RWPE2 (cell line): ENCODE measurements at regions not wholly inside any gene's neighbourhood (a gene's known extent, or its start where the extent isn't known, plus 50 kb on each side); places are given as distances from the start of the nearest gene placed in this dataset.

Source experiments
- ATAC-seq: fragments of 200-7000 bp; cut with Tn5 transposase; 3 replicates; pipeline ENCODE4 v1.9.1; 2021; ENCODE audit warnings: low read depth
- DNase-seq: peaks from one replicate; pipeline ENCODE4 v3.0.0-alpha.2; 2020; ENCODE audit warnings: low spot score
- H3K27ac ChIP-seq: fragments of 450-650 bp; 2 replicates; pipeline ENCODE4 v1.5.1; 2017; ENCODE audit warnings: mild to moderate bottlenecking; ENCODE audit not compliant: poor library complexity, severe bottlenecking
- H3K27me3 ChIP-seq: fragments of 250-450 bp; sonication (Bioruptor Pico); 2 replicates; pipeline ENCODE4 v1.5.1; 2021; ENCODE audit warnings: mild to moderate bottlenecking, moderate library complexity; ENCODE audit not compliant: insufficient read depth, poor library complexity, severe bottlenecking
- H3K36me3 ChIP-seq: fragments of 250-450 bp; sonication (Bioruptor Pico); 2 replicates; pipeline ENCODE4 v1.5.1; 2020; ENCODE audit warnings: low read depth, mild to moderate bottlenecking, moderate library complexity
- H3K4me1 ChIP-seq: fragments of 250-450 bp; sonication (Bioruptor Pico); 2 replicates; pipeline ENCODE4 v1.5.1; 2021; ENCODE audit warnings: mild to moderate bottlenecking, moderate library complexity; ENCODE audit not compliant: insufficient read depth, poor library complexity, severe bottlenecking
- H3K4me3 ChIP-seq: fragments of 250-450 bp; sonication (Bioruptor Pico); 2 replicates; pipeline ENCODE4 v1.5.1; 2021; ENCODE audit warnings: mild to moderate bottlenecking, moderate library complexity; ENCODE audit not compliant: severe bottlenecking
- H3K9me3 ChIP-seq: fragments of 250-450 bp; sonication (Bioruptor Pico); 2 replicates; pipeline ENCODE4 v1.5.1; 2021; ENCODE audit warnings: mild to moderate bottlenecking, moderate library complexity; ENCODE audit not compliant: severe bottlenecking
- TF ChIP-seq, protein P1 (sequence below): fragments of 450-650 bp; IDR thresholded peaks from one replicate; pipeline ENCODE4 v1.5.1; 2017; ENCODE audit warnings: mild to moderate bottlenecking, moderate library complexity; ENCODE audit not compliant: poor library complexity, severe bottlenecking

GRCh38 chr10:118246332-118247295 is 95.5 kb downstream of the FAM204A start:
- TF ChIP-seq, protein P1, sequence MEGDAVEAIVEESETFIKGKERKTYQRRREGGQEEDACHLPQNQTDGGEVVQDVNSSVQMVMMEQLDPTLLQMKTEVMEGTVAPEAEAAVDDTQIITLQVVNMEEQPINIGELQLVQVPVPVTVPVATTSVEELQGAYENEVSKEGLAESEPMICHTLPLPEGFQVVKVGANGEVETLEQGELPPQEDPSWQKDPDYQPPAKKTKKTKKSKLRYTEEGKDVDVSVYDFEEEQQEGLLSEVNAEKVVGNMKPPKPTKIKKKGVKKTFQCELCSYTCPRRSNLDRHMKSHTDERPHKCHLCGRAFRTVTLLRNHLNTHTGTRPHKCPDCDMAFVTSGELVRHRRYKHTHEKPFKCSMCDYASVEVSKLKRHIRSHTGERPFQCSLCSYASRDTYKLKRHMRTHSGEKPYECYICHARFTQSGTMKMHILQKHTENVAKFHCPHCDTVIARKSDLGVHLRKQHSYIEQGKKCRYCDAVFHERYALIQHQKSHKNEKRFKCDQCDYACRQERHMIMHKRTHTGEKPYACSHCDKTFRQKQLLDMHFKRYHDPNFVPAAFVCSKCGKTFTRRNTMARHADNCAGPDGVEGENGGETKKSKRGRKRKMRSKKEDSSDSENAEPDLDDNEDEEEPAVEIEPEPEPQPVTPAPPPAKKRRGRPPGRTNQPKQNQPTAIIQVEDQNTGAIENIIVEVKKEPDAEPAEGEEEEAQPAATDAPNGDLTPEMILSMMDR, result no peak
- H3K27me3 ChIP-seq, result peaks cover 28% of the 10 kb centered on the region
- no peak overlapping the region for H3K27ac ChIP-seq
- no peak for DNase-seq
- no peak overlapping the region for H3K4me3 ChIP-seq
- no peaks in the 10 kb centered on the region for H3K9me3 ChIP-seq
- no peaks in the 10 kb centered on the region for H3K4me1 ChIP-seq
- peak; percentile 52; the same call in 2 of the 3 replicates for ATAC-seq
- H3K36me3 ChIP-seq, result no peaks in the 10 kb centered on the region

GRCh38 chr10:118243907-118244306 is 98.2 kb downstream of the FAM204A start:
- H3K4me1 ChIP-seq, result no peaks in the 10 kb centered on the region
- DNase-seq, result no peak
- no peaks in the 10 kb centered on the region for H3K36me3 ChIP-seq
- no peak for ATAC-seq
- no peaks in the 10 kb centered on the region for H3K9me3 ChIP-seq
- no peak overlapping the region for H3K4me3 ChIP-seq
- H3K27ac ChIP-seq, result no peak overlapping the region
- TF ChIP-seq, protein P1, result no peak
- peaks cover 54% of the 10 kb centered on the region for H3K27me3 ChIP-seq

- no peaks in the 10 kb centered on the region for H3K9me3 ChIP-seq
- no peak for DNase-seq
- no peak overlapping the region for H3K27ac ChIP-seq
- H3K4me3 ChIP-seq, result no peak overlapping the region
- ATAC-seq, result peak; percentile 71
- H3K36me3 ChIP-seq, result no peaks in the 10 kb centered on the region
- no peaks in the 10 kb centered on the region for H3K4me1 ChIP-seq
- TF ChIP-seq, protein P1, result peak; percentile 91
- peaks cover 59% of the 10 kb centered on the region for H3K27me3 ChIP-seq
Measured at GRCh38 chr10:118241229-118242137, 100.6 kb downstream of the FAM204A start.

DNA sequence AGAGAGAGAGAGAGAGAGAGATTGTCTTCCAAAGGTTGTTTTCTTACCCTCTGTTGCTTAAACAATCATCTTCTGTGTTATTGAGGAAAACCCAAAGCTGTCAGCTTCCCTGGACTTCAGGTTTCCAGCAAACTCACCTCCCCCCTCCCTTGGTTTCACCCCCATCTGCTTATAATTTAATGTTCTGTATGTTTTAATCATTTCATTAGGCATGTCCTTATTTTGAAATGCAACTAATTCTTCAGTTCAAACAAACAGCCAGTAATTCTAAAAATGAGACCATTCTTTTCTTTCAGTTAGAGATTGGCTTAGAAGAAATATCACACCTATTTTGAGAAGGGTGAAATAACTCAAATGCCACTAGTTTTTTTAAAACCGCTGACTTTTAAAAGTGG is 102.9 kb downstream of the FAM204A start:
- Histone ChIP-seq H3K36me3 (no peaks in the 10 kb centered on the region), H3K27me3 (peaks cover 67% of the 10 kb centered on the region), H3K4me1 (no peaks in the 10 kb centered on the region), H3K27ac (no peak overlapping the region), H3K9me3 (no peaks in the 10 kb centered on the region), H3K4me3 (no peak overlapping the region)
- ATAC-seq (no peak), DNase-seq (no peak)
- TF ChIP-seq, protein P1, result no peak
